ENCODE measurements at regions not wholly inside any gene's neighbourhood (a gene's known extent, or its start where the extent isn't known, plus 50 kb on each side); places are given as distances from the start of the nearest gene placed in this dataset.
A peak's percentile ranks its signal among the peaks of the same experiment; 100 is the strongest.

DNA sequence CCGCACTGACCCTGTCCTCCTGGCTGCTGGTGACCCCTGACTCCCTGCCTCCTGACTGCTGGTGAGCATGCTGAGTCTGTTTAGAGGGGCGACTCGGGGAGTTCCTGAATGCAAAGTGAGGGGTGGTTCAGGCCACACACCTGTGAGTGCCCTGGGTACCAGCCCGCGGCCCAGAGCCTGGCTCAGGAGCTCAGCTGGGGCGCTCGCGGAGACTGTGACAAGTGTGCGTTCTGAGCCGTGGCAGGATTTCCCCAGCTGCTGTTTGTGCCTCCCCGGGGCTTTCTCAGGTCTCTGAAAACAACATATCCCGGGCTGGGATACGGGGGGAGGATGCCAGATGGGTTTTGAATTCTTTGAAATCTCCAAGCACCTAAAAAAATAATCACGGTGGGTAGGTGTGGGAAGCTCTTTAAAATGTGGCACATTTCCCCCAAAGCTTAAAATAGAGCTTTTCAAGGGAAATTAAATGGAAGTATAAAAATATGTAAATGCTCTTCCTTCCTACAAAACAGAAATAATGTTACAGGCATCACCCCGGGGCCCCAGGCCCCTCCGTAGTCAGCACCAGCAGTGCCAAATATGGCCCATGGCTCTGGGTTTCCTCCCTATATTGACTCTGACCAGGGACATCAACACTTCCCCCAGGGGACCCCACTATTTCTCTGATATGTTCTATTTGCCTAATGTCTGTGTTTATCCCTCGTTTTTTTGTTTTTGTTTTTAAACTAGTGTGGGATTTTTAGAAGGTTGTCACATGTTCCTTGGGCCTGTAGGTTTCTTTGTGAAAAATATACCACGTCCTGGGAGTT, 49.9 kb upstream of the TAGAP start:
- peaks cover 0 to 10% (median 2%) of the 10 kb centered on the region in 4 donors for H3K4me1 ChIP-seq
- H3K27ac ChIP-seq: no peak overlapping the region
- WGBS, 2 donors: 50 to 65% methylated on average over 8 to 18 of the region's 18 CpGs
- peak; percentile 14 to 19 for ATAC-seq (ENCODE audit: low FRiP score in 2 of 2)
- DNase-seq: peak in 1 of 2 donors; percentile 59
- H3K9me3 ChIP-seq: no peaks in the 10 kb centered on the region
- no peaks in the 10 kb centered on the region for H3K36me3 ChIP-seq
- no peaks in the 10 kb centered on the region for H3K27me3 ChIP-seq
- H3K4me3 ChIP-seq: no peak overlapping the region
- TF ChIP-seq, protein P1, sequence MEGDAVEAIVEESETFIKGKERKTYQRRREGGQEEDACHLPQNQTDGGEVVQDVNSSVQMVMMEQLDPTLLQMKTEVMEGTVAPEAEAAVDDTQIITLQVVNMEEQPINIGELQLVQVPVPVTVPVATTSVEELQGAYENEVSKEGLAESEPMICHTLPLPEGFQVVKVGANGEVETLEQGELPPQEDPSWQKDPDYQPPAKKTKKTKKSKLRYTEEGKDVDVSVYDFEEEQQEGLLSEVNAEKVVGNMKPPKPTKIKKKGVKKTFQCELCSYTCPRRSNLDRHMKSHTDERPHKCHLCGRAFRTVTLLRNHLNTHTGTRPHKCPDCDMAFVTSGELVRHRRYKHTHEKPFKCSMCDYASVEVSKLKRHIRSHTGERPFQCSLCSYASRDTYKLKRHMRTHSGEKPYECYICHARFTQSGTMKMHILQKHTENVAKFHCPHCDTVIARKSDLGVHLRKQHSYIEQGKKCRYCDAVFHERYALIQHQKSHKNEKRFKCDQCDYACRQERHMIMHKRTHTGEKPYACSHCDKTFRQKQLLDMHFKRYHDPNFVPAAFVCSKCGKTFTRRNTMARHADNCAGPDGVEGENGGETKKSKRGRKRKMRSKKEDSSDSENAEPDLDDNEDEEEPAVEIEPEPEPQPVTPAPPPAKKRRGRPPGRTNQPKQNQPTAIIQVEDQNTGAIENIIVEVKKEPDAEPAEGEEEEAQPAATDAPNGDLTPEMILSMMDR (IDR thresholded peaks at IDR 0.05): no peak
- TF ChIP-seq POLR2AphosphoS5 (IDR thresholded peaks at IDR 0.05) (no peak), EP300 (IDR thresholded peaks at IDR 0.05) (no peak), POLR2A (IDR thresholded peaks at IDR 0.05) (no peak)

Measured in upper lobe of left lung (tissue), 6 donors.